HG03575 (cell line): ENCODE measurements at regions not wholly inside any gene's neighbourhood (a gene's known extent, or its start where the extent isn't known, plus 50 kb on each side); places are given as distances from the start of the nearest gene placed in this dataset.
A peak's percentile ranks its signal among the peaks of the same experiment; 100 is the strongest.
"Not testable (repeated sequence)": the region's sequence is repeated elsewhere in the genome, so short reads cannot be mapped to it uniquely, and the experiment has no call there.

Experiments
- ATAC-seq: cut with Tn5 transposase; IDR thresholded peaks from one replicate; pipeline ENCODE4 v1.9.1; 2021; ENCODE audit not compliant: unreplicated experiment, insufficient number of reproducible peaks, low FRiP score; ENCODE audit errors: extremely low read depth

- ATAC-seq = not testable (repeated sequence)
These were observed 536.4 kb downstream of the PRIM2 start for GRCh38 chr6:57853745-57854407.

- not testable (repeated sequence) for ATAC-seq
These were observed 543.3 kb downstream of the PRIM2 start for GRCh38 chr6:57860481-57861315.

DNA sequence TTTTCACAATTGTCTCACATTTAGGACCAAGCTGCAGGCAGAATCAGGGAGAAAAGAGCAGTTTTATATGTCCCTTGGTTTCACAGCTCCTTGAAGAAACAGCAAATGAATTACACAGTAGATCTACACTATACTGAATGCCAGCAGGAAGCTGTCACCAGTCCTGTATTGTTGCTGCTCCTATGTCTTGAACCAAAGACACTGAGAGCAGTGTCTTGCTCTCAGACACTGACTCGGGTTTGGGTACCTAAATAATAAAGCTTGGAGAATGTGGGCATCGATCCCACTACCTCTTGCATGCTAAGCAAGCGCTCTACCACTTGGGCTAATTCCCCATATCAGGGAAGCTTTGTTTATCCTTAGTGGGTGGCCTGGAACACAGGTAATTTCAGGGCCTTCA lies 552.7 kb downstream of the PRIM2 start:
- not testable (repeated sequence) for ATAC-seq

- not testable (repeated sequence) for ATAC-seq
These were observed 556.0 kb downstream of the PRIM2 start for GRCh38 chr6:57873424-57873823.

DNA sequence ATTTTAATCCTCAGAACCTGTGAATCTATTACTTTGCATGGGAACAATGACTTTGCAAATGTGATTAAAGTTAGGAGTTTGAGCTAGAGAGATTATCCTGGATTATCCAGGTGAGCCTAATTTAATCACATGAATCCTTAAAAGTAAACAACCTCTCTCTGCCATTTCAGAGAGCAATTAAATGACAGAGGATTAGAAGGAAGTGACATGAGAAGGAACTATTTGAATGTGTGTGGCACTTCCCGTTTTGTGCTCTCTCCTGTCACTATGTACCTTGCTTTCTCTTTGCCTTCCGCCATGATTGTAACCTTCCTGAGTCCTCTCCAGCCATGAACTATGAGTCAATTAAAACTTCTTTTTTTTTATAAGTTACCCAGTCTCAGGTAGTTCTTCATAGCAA lies 559.2 kb downstream of the PRIM2 start:
- not testable (repeated sequence) for ATAC-seq

DNA sequence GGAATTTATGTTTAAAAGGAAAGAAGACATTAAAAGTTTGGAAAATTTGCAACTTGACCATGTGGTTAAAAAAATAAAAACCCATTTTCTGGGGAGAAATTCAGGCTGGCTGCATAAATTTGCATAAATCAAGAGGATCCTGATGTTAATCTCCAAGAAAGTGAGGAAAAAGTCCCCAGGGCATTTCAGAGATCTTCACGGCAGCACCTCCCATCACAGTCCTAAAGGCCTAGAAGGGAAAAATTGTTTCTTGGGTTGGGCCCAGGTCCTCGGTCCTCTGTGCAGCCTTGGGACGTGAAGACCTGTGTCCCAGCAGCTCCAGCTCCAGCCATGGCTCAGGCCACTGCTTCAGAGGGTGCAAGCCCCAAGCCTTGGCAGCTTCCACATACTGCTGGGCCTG lies 560.3 kb downstream of the PRIM2 start:
- ATAC-seq = not testable (repeated sequence)

GRCh38 chr6:57878792-57879191 lies 561.4 kb downstream of the PRIM2 start:
- ATAC-seq = not testable (repeated sequence)

GRCh38 chr6:57898850-57899249 lies 581.4 kb downstream of the PRIM2 start:
- peak; percentile 69 for ATAC-seq

- not testable (repeated sequence) for ATAC-seq
These were observed 583.4 kb downstream of the PRIM2 start for GRCh38 chr6:57900687-57901399.

GRCh38 chr6:57901445-57901844 lies 584.0 kb downstream of the PRIM2 start:
- not testable (repeated sequence) for ATAC-seq

DNA sequence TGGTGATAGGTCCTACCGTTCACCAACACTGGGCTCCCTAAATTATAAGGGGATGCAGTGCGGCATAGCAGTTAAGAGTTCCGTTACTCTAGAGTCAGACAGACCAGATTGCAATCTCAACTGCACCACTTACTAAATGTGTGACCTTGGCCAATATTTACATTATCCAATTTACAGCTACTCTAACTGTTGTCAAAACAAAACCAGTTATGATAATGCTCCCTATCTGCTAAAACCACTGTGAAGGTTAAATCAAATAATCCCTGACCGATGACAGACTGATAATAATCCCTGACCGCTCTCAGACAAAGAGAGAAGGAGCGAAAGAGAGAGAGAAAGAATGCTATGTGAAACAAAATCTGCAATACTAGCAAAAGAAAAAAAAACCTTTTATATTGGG lies 586.9 kb downstream of the PRIM2 start:
- ATAC-seq = not testable (repeated sequence)

GRCh38 chr6:57915300-57915699 lies 597.9 kb downstream of the PRIM2 start:
- not testable (repeated sequence) for ATAC-seq

DNA sequence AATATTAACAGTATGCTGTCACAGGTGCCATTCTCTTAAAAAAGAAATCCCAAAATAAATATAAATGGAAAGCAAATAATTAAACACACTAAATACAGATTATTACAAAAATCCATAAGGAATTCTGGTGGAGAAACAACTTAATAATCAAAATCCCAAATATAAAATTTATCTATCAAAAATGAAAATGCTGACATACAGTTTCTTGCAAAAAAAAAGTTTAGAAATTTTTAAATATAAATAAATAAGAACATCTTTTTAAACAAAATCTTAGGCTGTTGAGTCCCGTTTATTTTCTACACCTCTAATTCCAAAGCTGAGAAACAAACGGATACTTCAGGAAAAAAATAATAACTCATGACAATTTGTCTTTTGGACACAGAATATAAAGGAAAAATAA lies 625.5 kb downstream of the PRIM2 start:
- ATAC-seq = not testable (repeated sequence)

DNA sequence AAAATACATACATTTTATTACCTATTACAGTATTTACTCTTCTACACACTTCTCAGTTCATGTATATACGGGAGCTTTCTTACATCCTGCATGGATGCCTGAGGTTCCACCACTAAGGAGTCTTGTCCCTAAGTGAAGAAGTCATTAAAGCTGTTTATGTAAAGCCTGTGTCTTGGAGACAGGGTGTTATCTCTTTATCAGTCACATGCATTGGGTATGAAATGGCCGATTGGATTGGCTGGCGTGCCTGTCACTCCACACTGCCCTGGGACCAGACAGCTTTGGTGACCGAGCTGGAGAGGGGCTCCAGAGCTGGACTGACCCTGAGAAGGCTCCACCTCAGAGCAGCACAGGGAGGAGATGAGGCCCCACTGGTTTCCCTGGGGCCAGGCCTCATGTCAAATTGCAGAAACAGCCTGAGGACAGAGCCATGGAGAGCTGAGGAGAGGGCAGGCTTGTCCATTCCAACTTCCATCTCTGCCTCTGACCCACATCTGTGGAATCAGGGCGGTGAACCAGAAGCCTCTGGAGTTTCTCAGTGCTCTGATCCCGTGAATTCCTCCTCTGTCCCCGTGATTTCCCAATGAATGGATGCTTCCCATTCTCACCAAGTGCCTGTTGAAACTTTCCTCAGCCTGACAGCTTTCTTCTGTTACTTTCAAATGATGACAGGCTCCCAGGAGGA lies 628.8 kb downstream of the PRIM2 start:
- ATAC-seq = not testable (repeated sequence)

- ATAC-seq = not testable (repeated sequence)
These were observed 629.3 kb downstream of the PRIM2 start for GRCh38 chr6:57946769-57947091.

- not testable (repeated sequence) for ATAC-seq
These were observed 631.1 kb downstream of the PRIM2 start for GRCh38 chr6:57948481-57948880.

DNA sequence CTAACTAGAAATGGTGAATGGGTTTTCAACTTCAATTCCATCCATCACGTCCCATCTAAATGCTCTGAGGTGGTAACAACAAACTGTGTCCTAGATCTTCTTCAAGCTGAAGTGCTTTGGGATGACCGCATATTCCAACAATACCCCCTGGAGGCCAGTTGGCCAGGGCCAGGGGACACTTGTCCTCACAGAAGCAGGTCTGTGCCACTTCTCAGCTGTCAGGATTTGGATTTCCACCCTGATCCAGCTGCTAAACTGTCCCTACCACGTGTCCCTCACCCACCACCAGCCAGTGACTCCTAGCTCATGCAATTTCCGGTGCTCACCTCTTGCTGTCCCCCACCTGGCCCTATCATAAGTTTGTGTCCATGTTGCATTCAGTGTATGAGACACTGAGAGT lies 633.0 kb downstream of the PRIM2 start:
- ATAC-seq = not testable (repeated sequence)

GRCh38 chr6:57966757-57967156 lies 649.3 kb downstream of the PRIM2 start:
- ATAC-seq = not testable (repeated sequence)

DNA sequence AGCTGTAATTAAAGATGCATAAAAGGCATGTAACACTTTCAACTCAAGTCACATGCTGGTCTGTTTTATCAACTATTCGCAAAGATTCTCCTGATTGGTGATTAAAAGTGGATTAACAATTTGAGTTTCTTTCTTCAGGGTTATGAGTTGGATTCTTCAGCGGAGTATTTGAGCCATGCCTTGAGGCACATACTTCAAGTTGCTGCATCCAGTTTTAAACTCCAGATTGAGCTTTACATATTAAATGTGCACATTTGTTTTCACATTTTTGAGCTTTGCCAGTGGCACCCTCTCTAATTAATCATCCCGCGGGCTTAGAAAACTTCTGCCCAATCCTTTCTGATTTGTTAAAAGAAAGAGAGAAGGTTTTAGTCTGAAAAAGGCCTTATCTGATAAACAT lies 654.5 kb downstream of the PRIM2 start:
- ATAC-seq = not testable (repeated sequence)
